Osteoblast (primary cell): ENCODE measurements at regions not wholly inside any gene's neighbourhood (a gene's known extent, or its start where the extent isn't known, plus 50 kb on each side); places are given as distances from the start of the nearest gene placed in this dataset.

ENCODE experiments used
- DNase-seq: peaks from one replicate; pipeline ENCODE4 v3.0.0; 2011; ENCODE audit warnings: low spot score, mixed read lengths; ENCODE audit not compliant: insufficient read length; ENCODE audit errors: missing footprints
- H2AFZ ChIP-seq: 2 replicates; pipeline ENCODE4 v1.6.0; 2011; ENCODE audit warnings: mild to moderate bottlenecking, low read length
- H3K27ac ChIP-seq: 2 replicates; pipeline ENCODE4 v1.5.1; 2011; ENCODE audit warnings: mild to moderate bottlenecking, low read depth, low read length, moderate library complexity
- H3K27me3 ChIP-seq: 2 replicates; pipeline ENCODE4 v1.6.0; 2012; ENCODE audit warnings: mild to moderate bottlenecking, control low read depth, inconsistent platforms, low read length, moderate library complexity; ENCODE audit not compliant: insufficient read depth
- H3K36me3 ChIP-seq: 2 replicates; pipeline ENCODE4 v1.5.1; 2011; ENCODE audit warnings: mild to moderate bottlenecking, low read length, control low read depth, moderate library complexity; ENCODE audit not compliant: insufficient read depth
- H3K4me1 ChIP-seq: 2 replicates; pipeline ENCODE4 v1.5.1; 2011; ENCODE audit warnings: mild to moderate bottlenecking, low read length, control low read depth, moderate library complexity; ENCODE audit not compliant: insufficient read depth
- H3K4me2 ChIP-seq: 2 replicates; pipeline ENCODE4 v1.6.0; 2011; ENCODE audit warnings: mild to moderate bottlenecking, low read length; ENCODE audit not compliant: insufficient read depth
- H3K4me3 ChIP-seq: fragments of 200-600 bp; sonication (generic); 3 replicates; pipeline ENCODE4 v1.5.1; 2012; ENCODE audit warnings: mild to moderate bottlenecking, low read length, inconsistent platforms; ENCODE audit not compliant: insufficient read depth
- H3K79me2 ChIP-seq: 2 replicates; pipeline ENCODE4 v1.6.0; 2012; ENCODE audit warnings: mild to moderate bottlenecking, low read length, control low read depth, inconsistent platforms; ENCODE audit not compliant: insufficient read depth
- H3K9me3 ChIP-seq: 2 replicates; pipeline ENCODE4 v1.5.1; 2011; ENCODE audit warnings: low read depth, low read length, control low read depth
- H4K20me1 ChIP-seq: 2 replicates; pipeline ENCODE4 v1.6.0; 2012; ENCODE audit warnings: mild to moderate bottlenecking, low read length, control low read depth; ENCODE audit not compliant: insufficient read depth
- CTCF ChIP-seq: IDR thresholded peaks from 2 replicates; pipeline ENCODE4 v1.5.1; 2011; ENCODE audit warnings: mild to moderate bottlenecking, low read depth, low read length, moderate library complexity; ENCODE audit errors: extremely low read depth

GRCh38 chr20:60976139-60976538 is 275.9 kb upstream of the CDH4 start:
- TF ChIP-seq CTCF, result no peak
- H4K20me1 ChIP-seq, result no peaks in the 10 kb centered on the region
- peaks cover 4% of the 10 kb centered on the region for H3K9me3 ChIP-seq
- H2AFZ ChIP-seq, result no peak overlapping the region
- H3K4me3 ChIP-seq, result no peak overlapping the region
- no peaks in the 10 kb centered on the region for H3K79me2 ChIP-seq
- no peak overlapping the region for H3K27ac ChIP-seq
- no peaks in the 10 kb centered on the region for H3K4me1 ChIP-seq
- H3K4me2 ChIP-seq, result no peak overlapping the region
- H3K27me3 ChIP-seq, result no peaks in the 10 kb centered on the region
- DNase-seq, result no peak
- H3K36me3 ChIP-seq, result no peaks in the 10 kb centered on the region

- no peak for TF ChIP-seq CTCF
- no peaks in the 10 kb centered on the region for H3K4me1 ChIP-seq
- no peak overlapping the region for H3K4me3 ChIP-seq
- no peak for DNase-seq
- no peaks in the 10 kb centered on the region for H3K36me3 ChIP-seq
- H3K9me3 ChIP-seq, result peaks cover 4% of the 10 kb centered on the region
- no peak overlapping the region for H3K27ac ChIP-seq
- no peaks in the 10 kb centered on the region for H4K20me1 ChIP-seq
- no peaks in the 10 kb centered on the region for H3K79me2 ChIP-seq
- no peak overlapping the region for H3K4me2 ChIP-seq
- no peaks in the 10 kb centered on the region for H3K27me3 ChIP-seq
- no peak overlapping the region for H2AFZ ChIP-seq
Measured at GRCh38 chr20:60976913-60977312, 275.1 kb upstream of the CDH4 start.

- Histone ChIP-seq H3K4me2 (no peak overlapping the region), H2AFZ (no peak overlapping the region), H3K27ac (no peak overlapping the region), H4K20me1 (no peaks in the 10 kb centered on the region), H3K79me2 (no peaks in the 10 kb centered on the region), H3K4me3 (no peak overlapping the region), H3K4me1 (no peaks in the 10 kb centered on the region), H3K36me3 (no peaks in the 10 kb centered on the region), H3K9me3 (peaks cover 4% of the 10 kb centered on the region), H3K27me3 (no peaks in the 10 kb centered on the region)
- no peak for TF ChIP-seq CTCF
- DNase-seq, result no peak
Measured at GRCh38 chr20:60977901-60978300, 274.2 kb upstream of the CDH4 start.

- no peak overlapping the region for H3K27ac ChIP-seq
- H2AFZ ChIP-seq, result no peak overlapping the region
- H3K4me1 ChIP-seq, result no peaks in the 10 kb centered on the region
- TF ChIP-seq CTCF, result no peak
- H3K27me3 ChIP-seq, result no peaks in the 10 kb centered on the region
- no peaks in the 10 kb centered on the region for H4K20me1 ChIP-seq
- no peaks in the 10 kb centered on the region for H3K9me3 ChIP-seq
- H3K36me3 ChIP-seq, result no peaks in the 10 kb centered on the region
- no peak for DNase-seq
- H3K79me2 ChIP-seq, result no peaks in the 10 kb centered on the region
- H3K4me2 ChIP-seq, result no peak overlapping the region
- H3K4me3 ChIP-seq, result no peak overlapping the region
Measured at GRCh38 chr20:60984666-60985065, 267.4 kb upstream of the CDH4 start.
